Adrenal gland (tissue), 5 donors: ENCODE measurements at regions not wholly inside any gene's neighbourhood (a gene's known extent, or its start where the extent isn't known, plus 50 kb on each side); places are given as distances from the start of the nearest gene placed in this dataset.

Source experiments
- POLR2A ChIP-seq, 2 donors: fragments of 450-650 bp; IDR thresholded peaks; one replicate each; pipeline ENCODE4 v1.6.1; 2017; ENCODE audit warnings: antibody characterized with exemption in 2 of 2, mild to moderate bottlenecking in 2 of 2, moderate library complexity in 1 of 2
- TF ChIP-seq, protein P1 (sequence below), 6 experiments: fragments of 450-650 bp in 4 of 6; fragments of 200-600 bp in 2 of 6; sonication (generic) in 1 of 6; IDR thresholded peaks; 1 replicate in 5 of 6; 2 replicates in 1 of 6; pipeline versions ENCODE4 v1.5.1 to v1.8.0; 2016 to 2021; ENCODE audit warnings: antibody characterized with exemption in 6 of 6, mild to moderate bottlenecking in 2 of 6, moderate library complexity in 1 of 6
- donor health status: DM: no; HTN: no; CAD: no.

DNA sequence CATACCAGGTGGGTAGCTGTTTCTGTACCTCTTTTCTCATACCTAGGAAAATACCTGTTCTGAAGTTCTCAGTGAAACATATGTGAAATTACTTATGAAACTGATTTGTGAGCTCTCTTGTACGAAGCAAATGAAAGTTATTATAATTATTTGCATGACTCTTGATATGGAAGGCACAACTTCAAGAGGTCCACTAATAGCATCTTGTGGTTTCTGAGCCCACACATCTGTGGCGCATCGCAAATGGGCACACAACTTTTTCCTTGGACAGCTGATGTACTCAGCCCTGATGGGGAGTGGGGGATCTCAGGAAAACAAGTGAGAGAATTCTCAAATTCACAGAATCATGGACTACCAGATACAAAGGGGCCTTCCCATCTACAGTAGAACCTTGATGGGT is 432.3 kb downstream of the CD83 start:
- TF ChIP-seq POLR2A (IDR thresholded peaks at IDR 0.05) = no peak
- TF ChIP-seq, protein P1, sequence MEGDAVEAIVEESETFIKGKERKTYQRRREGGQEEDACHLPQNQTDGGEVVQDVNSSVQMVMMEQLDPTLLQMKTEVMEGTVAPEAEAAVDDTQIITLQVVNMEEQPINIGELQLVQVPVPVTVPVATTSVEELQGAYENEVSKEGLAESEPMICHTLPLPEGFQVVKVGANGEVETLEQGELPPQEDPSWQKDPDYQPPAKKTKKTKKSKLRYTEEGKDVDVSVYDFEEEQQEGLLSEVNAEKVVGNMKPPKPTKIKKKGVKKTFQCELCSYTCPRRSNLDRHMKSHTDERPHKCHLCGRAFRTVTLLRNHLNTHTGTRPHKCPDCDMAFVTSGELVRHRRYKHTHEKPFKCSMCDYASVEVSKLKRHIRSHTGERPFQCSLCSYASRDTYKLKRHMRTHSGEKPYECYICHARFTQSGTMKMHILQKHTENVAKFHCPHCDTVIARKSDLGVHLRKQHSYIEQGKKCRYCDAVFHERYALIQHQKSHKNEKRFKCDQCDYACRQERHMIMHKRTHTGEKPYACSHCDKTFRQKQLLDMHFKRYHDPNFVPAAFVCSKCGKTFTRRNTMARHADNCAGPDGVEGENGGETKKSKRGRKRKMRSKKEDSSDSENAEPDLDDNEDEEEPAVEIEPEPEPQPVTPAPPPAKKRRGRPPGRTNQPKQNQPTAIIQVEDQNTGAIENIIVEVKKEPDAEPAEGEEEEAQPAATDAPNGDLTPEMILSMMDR (IDR thresholded peaks at IDR 0.05) = no peak
